SU-DHL-6 (cell line): ENCODE measurements at regions not wholly inside any gene's neighbourhood (a gene's known extent, or its start where the extent isn't known, plus 50 kb on each side); places are given as distances from the start of the nearest gene placed in this dataset.

Experiments
- H2AFZ ChIP-seq: fragments of 200-600 bp; sonication (generic); 2 replicates; pipeline ENCODE4 v1.6.1; 2014; ENCODE audit warnings: low read depth, mild to moderate bottlenecking, moderate library complexity, mixed read lengths, antibody characterized with exemption, low read length; ENCODE audit not compliant: severe bottlenecking
- H3F3A ChIP-seq: fragments of 200-600 bp; shearing (Covaris generic); 2 replicates; pipeline ENCODE4 v1.6.0; 2016; ENCODE audit warnings: antibody characterized with exemption, mild to moderate bottlenecking; ENCODE audit not compliant: insufficient read depth
- H3K27ac ChIP-seq: fragments of 200-600 bp; sonication (generic); 2 replicates; pipeline ENCODE4 v1.5.1; 2016; ENCODE audit warnings: low read depth, mild to moderate bottlenecking, low read length, moderate library complexity, mixed read lengths
- H3K27me3 ChIP-seq: fragments of 200-600 bp; sonication (generic), shearing (Covaris generic); 2 replicates; pipeline ENCODE4 v1.6.0; 2014; ENCODE audit warnings: mild to moderate bottlenecking, low read length
- H3K36me3 ChIP-seq: fragments of 200-600 bp; sonication (generic); 2 replicates; pipeline ENCODE4 v1.6.1; 2014; ENCODE audit warnings: mild to moderate bottlenecking, low read length, mixed read lengths
- H3K4me2 ChIP-seq: fragments of 300-600, 200-600 bp; shearing (Covaris generic), sonication (generic); 2 replicates; pipeline ENCODE4 v1.6.0; 2014; ENCODE audit warnings: low read length, low read depth, mild to moderate bottlenecking; ENCODE audit not compliant: poor library complexity, severe bottlenecking
- H3K4me3 ChIP-seq: fragments of 200-600 bp; sonication (generic); 2 replicates; pipeline ENCODE4 v1.5.1; 2014; ENCODE audit warnings: antibody characterized with exemption, low read length, mild to moderate bottlenecking, mixed read lengths; ENCODE audit not compliant: insufficient read depth, poor library complexity, severe bottlenecking
- H3K79me2 ChIP-seq: fragments of 200-600 bp; sonication (generic); 2 replicates; pipeline ENCODE4 v1.6.1; 2014; ENCODE audit warnings: mild to moderate bottlenecking, low read length, moderate library complexity; ENCODE audit not compliant: insufficient read depth
- H3K9ac ChIP-seq: fragments of 200-600 bp; sonication (generic); 2 replicates; pipeline ENCODE4 v1.7.0; 2014; ENCODE audit warnings: mild to moderate bottlenecking, low read length
- H3K9me2 ChIP-seq: fragments of 200-600 bp; sonication (generic); replicated peaks from 2 replicates; pipeline ENCODE4 v1.6.1; 2014; ENCODE audit warnings: low read length; ENCODE audit not compliant: insufficient read depth
- H3K9me3 ChIP-seq: fragments of 200-600 bp; sonication (generic); 2 replicates; pipeline ENCODE4 v1.6.1; 2014; ENCODE audit warnings: low read length, mixed read lengths; ENCODE audit not compliant: insufficient read depth
- H4K20me1 ChIP-seq: fragments of 200-600 bp; sonication (generic); 2 replicates; pipeline ENCODE4 v1.6.1; 2014; ENCODE audit warnings: low read depth, mild to moderate bottlenecking, antibody characterized with exemption, low read length, moderate library complexity, mixed read lengths
- EZH2phosphoT487 ChIP-seq: fragments of 200-600 bp; sonication (generic), shearing (Covaris generic); conservative IDR thresholded peaks from 2 replicates; pipeline ENCODE4 v1.6.1; 2018; ENCODE audit warnings: mild to moderate bottlenecking, antibody characterized with exemption, low read length, moderate library complexity, mixed read lengths
- TF ChIP-seq, protein P1 (sequence below): fragments of 200-600 bp; sonication (generic); IDR thresholded peaks from one replicate; pipeline ENCODE4 v1.5.1; 2017; ENCODE audit warnings: antibody characterized with exemption, mild to moderate bottlenecking, low read length, moderate library complexity; ENCODE audit not compliant: insufficient read depth, poor library complexity, severe bottlenecking

DNA sequence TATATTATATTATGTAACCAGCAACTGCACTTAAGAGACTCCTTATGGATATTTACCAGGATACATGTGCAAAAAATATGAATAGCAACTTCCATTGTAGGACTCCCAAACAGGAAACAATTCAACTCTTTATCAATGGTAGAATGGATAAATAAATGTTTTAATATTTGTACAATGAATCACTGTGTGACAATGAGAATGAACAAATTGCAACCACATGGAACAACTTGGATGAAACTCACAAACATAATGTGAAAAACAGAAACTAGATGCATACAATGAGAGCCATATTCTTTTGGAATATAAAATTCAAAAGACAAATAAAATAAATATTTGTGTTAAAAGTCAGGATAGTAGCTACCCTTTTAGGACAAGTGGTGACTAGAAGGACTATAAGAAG is 1015.7 kb downstream of the TECRL start:
- no peaks in the 10 kb centered on the region for H4K20me1 ChIP-seq
- H2AFZ ChIP-seq: no peak overlapping the region
- no peak overlapping the region for H3K4me3 ChIP-seq
- no peak overlapping the region for H3K4me2 ChIP-seq
- no peaks in the 10 kb centered on the region for H3K9me3 ChIP-seq
- H3F3A ChIP-seq: no peaks in the 10 kb centered on the region
- H3K27me3 ChIP-seq: no peaks in the 10 kb centered on the region
- H3K9me2 ChIP-seq: no peaks in the 10 kb centered on the region
- TF ChIP-seq, protein P1, sequence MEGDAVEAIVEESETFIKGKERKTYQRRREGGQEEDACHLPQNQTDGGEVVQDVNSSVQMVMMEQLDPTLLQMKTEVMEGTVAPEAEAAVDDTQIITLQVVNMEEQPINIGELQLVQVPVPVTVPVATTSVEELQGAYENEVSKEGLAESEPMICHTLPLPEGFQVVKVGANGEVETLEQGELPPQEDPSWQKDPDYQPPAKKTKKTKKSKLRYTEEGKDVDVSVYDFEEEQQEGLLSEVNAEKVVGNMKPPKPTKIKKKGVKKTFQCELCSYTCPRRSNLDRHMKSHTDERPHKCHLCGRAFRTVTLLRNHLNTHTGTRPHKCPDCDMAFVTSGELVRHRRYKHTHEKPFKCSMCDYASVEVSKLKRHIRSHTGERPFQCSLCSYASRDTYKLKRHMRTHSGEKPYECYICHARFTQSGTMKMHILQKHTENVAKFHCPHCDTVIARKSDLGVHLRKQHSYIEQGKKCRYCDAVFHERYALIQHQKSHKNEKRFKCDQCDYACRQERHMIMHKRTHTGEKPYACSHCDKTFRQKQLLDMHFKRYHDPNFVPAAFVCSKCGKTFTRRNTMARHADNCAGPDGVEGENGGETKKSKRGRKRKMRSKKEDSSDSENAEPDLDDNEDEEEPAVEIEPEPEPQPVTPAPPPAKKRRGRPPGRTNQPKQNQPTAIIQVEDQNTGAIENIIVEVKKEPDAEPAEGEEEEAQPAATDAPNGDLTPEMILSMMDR: no peak
- no peak for TF ChIP-seq EZH2phosphoT487
- H3K9ac ChIP-seq: no peak overlapping the region
- no peak overlapping the region for H3K27ac ChIP-seq
- H3K36me3 ChIP-seq: no peaks in the 10 kb centered on the region
- no peaks in the 10 kb centered on the region for H3K79me2 ChIP-seq

DNA sequence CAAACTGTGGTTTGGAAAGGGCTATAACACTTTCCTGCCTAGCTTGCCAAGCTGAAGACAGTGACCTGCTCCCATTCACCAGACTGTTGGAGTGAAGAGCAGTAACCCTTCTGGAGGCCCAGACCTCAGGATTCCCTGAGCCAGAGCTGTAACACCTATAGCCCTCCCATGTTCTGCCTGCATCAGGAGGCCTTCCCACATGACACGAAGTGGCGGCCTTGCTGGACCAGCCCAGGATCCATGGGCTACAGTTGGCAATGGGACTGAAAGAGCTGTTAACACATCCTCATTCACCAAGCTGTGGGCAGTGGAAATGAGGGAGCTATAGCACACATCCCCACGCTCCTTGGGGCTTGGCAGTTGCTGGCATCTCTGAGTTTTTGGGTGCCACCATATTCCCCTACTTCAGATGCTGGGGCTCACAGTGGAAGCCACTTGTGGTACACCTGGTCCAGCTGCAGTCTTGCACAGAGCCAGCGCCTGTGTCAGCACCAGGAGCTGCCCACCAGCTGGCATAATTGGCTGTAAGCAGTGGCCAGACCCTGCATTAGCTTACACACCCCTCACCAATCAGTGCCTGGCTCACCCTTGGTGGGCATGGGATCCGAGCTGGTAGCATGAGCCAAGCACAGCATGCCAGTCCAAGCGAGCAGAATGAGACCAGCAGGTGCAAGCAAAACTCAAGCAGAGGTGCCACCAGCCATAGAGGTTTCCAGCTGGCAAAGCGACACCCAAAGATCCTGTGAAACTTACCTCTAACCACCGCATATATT is 1029.3 kb downstream of the TECRL start:
- no peaks in the 10 kb centered on the region for H3F3A ChIP-seq
- no peak overlapping the region for H3K4me3 ChIP-seq
- no peak overlapping the region for H3K4me2 ChIP-seq
- no peaks in the 10 kb centered on the region for H3K36me3 ChIP-seq
- no peak overlapping the region for H3K27ac ChIP-seq
- no peaks in the 10 kb centered on the region for H3K9me3 ChIP-seq
- H3K9ac ChIP-seq: no peak overlapping the region
- no peaks in the 10 kb centered on the region for H3K79me2 ChIP-seq
- H4K20me1 ChIP-seq: no peaks in the 10 kb centered on the region
- no peak overlapping the region for H2AFZ ChIP-seq
- H3K9me2 ChIP-seq: no peaks in the 10 kb centered on the region
- no peak for TF ChIP-seq EZH2phosphoT487
- TF ChIP-seq, protein P1: no peak
- H3K27me3 ChIP-seq: no peaks in the 10 kb centered on the region

DNA sequence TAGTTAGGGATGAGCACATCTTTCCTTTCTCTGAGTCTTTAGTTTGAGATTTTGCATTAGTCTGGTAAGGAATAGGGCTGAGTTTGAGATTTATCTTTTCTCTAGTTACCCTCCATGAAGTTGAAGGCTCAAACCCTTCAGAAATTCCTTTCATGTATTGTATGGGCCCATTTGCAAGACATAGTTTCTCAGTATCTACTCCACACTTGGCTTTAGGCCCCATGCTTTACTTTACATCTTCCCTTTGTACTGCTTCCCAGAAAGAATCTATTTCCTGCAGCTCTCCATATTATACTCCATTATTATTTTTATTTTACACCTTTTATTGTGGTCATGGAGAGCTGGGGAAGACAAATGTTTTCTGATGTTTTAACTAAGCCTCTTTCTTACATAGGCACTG is 1038.2 kb downstream of the TECRL start:
- no peak for TF ChIP-seq EZH2phosphoT487
- TF ChIP-seq, protein P1: no peak
- no peaks in the 10 kb centered on the region for H4K20me1 ChIP-seq

More for the DNA sequence above, 1038.2 kb downstream of the TECRL start:
- Histone ChIP-seq H2AFZ (no peak overlapping the region), H3K79me2 (no peaks in the 10 kb centered on the region), H3K4me2 (no peak overlapping the region), H3K27me3 (no peaks in the 10 kb centered on the region), H3K9me2 (no peaks in the 10 kb centered on the region), H3F3A (no peaks in the 10 kb centered on the region), H3K36me3 (no peaks in the 10 kb centered on the region), H3K9ac (no peak overlapping the region), H3K4me3 (no peak overlapping the region), H3K27ac (no peak overlapping the region), H3K9me3 (no peaks in the 10 kb centered on the region)
